ENCODE measurements at regions not wholly inside any gene's neighbourhood (a gene's known extent, or its start where the extent isn't known, plus 50 kb on each side); places are given as distances from the start of the nearest gene placed in this dataset.

- H3K27me3 Mint-ChIP-seq = no peaks in the 10 kb centered on the region
- peaks cover 0 to 5% (median 0%) of the 10 kb centered on the region in 4 donors for H3K4me1 Mint-ChIP-seq
Observed at GRCh38 chr18:28916456-28916855, 739.5 kb upstream of the CDH2 start.

DNA sequence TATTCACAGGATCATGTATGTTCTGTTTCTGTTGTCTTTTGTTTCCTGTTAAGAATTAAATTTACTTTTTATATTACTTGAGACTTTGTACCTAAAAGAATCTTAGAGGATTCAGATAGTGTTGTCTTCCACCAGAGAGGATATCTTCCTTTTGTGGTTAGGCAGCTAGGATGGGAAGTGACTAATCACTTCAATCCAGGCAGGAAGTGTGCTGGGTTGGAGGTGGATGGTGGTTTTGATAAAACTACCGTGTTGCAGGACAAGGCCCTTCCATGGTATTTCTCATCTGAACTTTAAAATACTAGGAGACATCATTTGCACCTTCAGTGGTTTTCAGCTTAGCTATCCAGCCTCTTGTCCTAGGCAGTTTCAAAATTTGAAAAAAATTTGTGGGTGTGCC lies 728.6 kb upstream of the CDH2 start:
- Histone ChIP-seq H3K36me3 (ENCODE audit: control insufficient read depth, insufficient read depth, low read length) (no peaks in the 10 kb centered on the region), H3K4me3 (ENCODE audit: low read depth, low read length) (no peak overlapping the region), H3K9me3 (ENCODE audit: control insufficient read depth in 2 of 2, low read length in 2 of 2) (peaks cover 11% of the 10 kb centered on the region in 2 experiments), H3K27me3 (ENCODE audit: control insufficient read depth, insufficient read depth, low read length) (no peaks in the 10 kb centered on the region), H3K4me1 (ENCODE audit: control insufficient read depth, insufficient read depth, low read length, poor library complexity, severe bottlenecking) (no peaks in the 10 kb centered on the region), H3K27ac (ENCODE audit: insufficient read depth, low read length, poor library complexity, severe bottlenecking) (no peak overlapping the region)
- no peaks in the 10 kb centered on the region for H3K36me3 Mint-ChIP-seq
- DNase-seq (no peak), ATAC-seq (ENCODE audit: low read depth in 2 of 2) (no peak)
- H3K27me3 Mint-ChIP-seq = no peaks in the 10 kb centered on the region
- no peak overlapping the region for H3K4me3 Mint-ChIP-seq
- H3K27ac Mint-ChIP-seq = no peak overlapping the region
- peaks cover 0 to 30% (median 3%) of the 10 kb centered on the region in 7 donors for H3K9me3 Mint-ChIP-seq
- H3K4me1 Mint-ChIP-seq = peaks cover 0 to 5% (median 0%) of the 10 kb centered on the region in 4 donors

More at GRCh38 chr18:28916456-28916855, 739.5 kb upstream of the CDH2 start:
- Histone ChIP-seq H3K4me1 (ENCODE audit: control insufficient read depth, insufficient read depth, low read length, poor library complexity, severe bottlenecking) (no peaks in the 10 kb centered on the region), H3K27ac (ENCODE audit: insufficient read depth, low read length, poor library complexity, severe bottlenecking) (no peak overlapping the region), H3K36me3 (ENCODE audit: control insufficient read depth, insufficient read depth, low read length) (no peaks in the 10 kb centered on the region), H3K27me3 (ENCODE audit: control insufficient read depth, insufficient read depth, low read length) (no peaks in the 10 kb centered on the region), H3K4me3 (ENCODE audit: low read depth, low read length) (no peak overlapping the region), H3K9me3 (ENCODE audit: control insufficient read depth in 2 of 2, low read length in 2 of 2) (peaks cover 11 to 28% of the 10 kb centered on the region in 2 experiments)
- no peak overlapping the region for H3K27ac Mint-ChIP-seq
- H3K36me3 Mint-ChIP-seq = no peaks in the 10 kb centered on the region
- peaks cover 3 to 24% (median 7%) of the 10 kb centered on the region in 7 donors for H3K9me3 Mint-ChIP-seq
- H3K4me3 Mint-ChIP-seq = no peak overlapping the region
- DNase-seq = no peak
- ATAC-seq (ENCODE audit: low read depth in 2 of 2) = no peak

DNA sequence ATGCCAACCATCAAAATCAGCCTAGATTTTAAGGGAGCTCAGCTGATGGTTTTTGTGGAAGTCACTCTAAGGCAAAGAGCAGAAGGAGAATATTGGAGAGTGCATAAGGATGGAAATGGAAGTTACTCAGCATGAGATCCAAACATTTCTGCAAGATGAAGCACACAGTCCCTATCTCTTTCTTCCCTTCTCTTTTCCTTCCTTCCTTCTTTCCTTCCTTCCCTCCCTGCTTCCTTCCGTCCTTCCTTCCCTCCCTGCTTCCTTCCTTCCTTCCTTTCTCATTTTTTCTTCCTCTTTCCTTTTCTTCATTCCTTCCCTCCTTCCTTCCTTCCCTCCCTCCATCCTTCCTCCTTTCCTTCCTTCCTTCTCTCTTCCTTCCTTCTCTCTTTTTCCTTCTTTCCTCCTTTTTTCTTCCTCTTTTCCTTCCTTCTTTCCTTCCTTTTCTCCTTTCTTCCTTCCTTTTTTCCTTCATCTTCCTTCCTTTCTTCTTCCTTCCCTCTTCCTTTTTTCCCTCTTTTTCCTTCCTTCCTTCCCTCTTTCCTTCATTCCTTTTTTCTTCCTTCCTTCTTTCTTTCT lies 727.9 kb upstream of the CDH2 start:
- peaks cover 0 to 32% (median 3%) of the 10 kb centered on the region in 7 donors for H3K9me3 Mint-ChIP-seq
- ATAC-seq (ENCODE audit: low read depth in 2 of 2) = no peak
- no peaks in the 10 kb centered on the region for H3K36me3 Mint-ChIP-seq
- H3K27me3 ChIP-seq (ENCODE audit: control insufficient read depth, insufficient read depth, low read length) = no peaks in the 10 kb centered on the region
- H3K36me3 ChIP-seq (ENCODE audit: control insufficient read depth, insufficient read depth, low read length) = no peaks in the 10 kb centered on the region
- H3K4me1 Mint-ChIP-seq = peaks cover 0 to 5% (median 0%) of the 10 kb centered on the region in 4 donors
- H3K27ac Mint-ChIP-seq = no peak overlapping the region
- no peak for DNase-seq
- H3K9me3 ChIP-seq (ENCODE audit: control insufficient read depth in 2 of 2, low read length in 2 of 2) = peaks cover 11% of the 10 kb centered on the region in 2 experiments
- no peak overlapping the region for H3K4me3 ChIP-seq (ENCODE audit: low read depth, low read length)
- no peak overlapping the region for H3K4me3 Mint-ChIP-seq
- no peaks in the 10 kb centered on the region for H3K4me1 ChIP-seq (ENCODE audit: control insufficient read depth, insufficient read depth, low read length, poor library complexity, severe bottlenecking)
- H3K27ac ChIP-seq (ENCODE audit: insufficient read depth, low read length, poor library complexity, severe bottlenecking) = no peak overlapping the region
- H3K27me3 Mint-ChIP-seq = no peaks in the 10 kb centered on the region

DNA sequence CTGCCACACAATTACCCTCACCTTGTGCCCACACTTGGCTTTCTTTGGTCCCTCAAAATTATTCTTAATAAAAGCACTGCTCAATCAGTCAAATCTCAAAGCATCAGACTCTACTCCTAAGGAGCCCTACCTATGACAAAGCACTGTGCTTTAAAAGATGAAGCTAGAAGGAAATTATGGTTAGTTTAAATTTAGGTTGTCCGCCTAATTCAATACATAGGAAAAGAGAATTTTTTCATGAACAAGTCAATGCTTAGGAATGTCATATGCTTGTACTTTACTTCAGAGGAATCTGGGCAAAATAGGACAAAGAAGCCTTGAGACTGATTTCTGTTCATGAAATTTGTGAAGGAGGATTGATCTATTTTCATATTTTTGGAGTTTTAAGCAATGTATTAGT lies 726.4 kb upstream of the CDH2 start:
- Histone ChIP-seq H3K27me3 (ENCODE audit: control insufficient read depth, insufficient read depth, low read length) (no peaks in the 10 kb centered on the region), H3K9me3 (ENCODE audit: control insufficient read depth in 2 of 2, low read length in 2 of 2) (peaks cover 7 to 11% of the 10 kb centered on the region in 2 experiments), H3K36me3 (ENCODE audit: control insufficient read depth, insufficient read depth, low read length) (no peaks in the 10 kb centered on the region), H3K4me1 (ENCODE audit: control insufficient read depth, insufficient read depth, low read length, poor library complexity, severe bottlenecking) (no peaks in the 10 kb centered on the region), H3K4me3 (ENCODE audit: low read depth, low read length) (no peak overlapping the region), H3K27ac (ENCODE audit: insufficient read depth, low read length, poor library complexity, severe bottlenecking) (no peak overlapping the region)
- Mint-ChIP-seq H3K4me1 (peaks cover 0 to 5% (median 0%) of the 10 kb centered on the region in 4 donors), H3K36me3 (no peaks in the 10 kb centered on the region), H3K27ac (no peak overlapping the region), H3K9me3 (peaks cover 0 to 32% (median 5%) of the 10 kb centered on the region in 7 donors), H3K27me3 (no peaks in the 10 kb centered on the region), H3K4me3 (no peak overlapping the region)
- ATAC-seq (ENCODE audit: low read depth in 2 of 2) (no peak), DNase-seq (no peak)

DNA sequence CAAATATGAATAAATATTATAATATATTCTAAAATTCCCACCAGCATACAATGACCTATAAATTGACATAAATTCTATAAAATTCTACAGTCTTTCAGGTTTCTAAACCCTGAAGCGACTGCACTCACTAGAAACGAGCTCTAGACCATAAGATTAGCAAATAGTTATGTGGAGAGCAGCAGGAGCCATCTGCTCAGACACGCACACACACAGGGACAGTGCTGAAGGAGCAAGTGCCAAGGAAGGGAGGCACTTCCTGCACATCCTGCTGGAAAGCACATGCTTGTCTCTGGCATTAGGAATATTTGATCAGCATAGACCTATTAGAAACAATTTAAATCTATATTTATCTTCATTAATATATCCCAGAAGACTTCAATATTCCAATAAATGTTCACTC lies 713.9 kb upstream of the CDH2 start:
- H3K9me3 ChIP-seq (ENCODE audit: control insufficient read depth in 2 of 2, low read length in 2 of 2) = peaks cover 3 to 4% of the 10 kb centered on the region in 2 experiments
- Mint-ChIP-seq H3K4me1 (no peaks in the 10 kb centered on the region), H3K27me3 (no peaks in the 10 kb centered on the region), H3K4me3 (no peak overlapping the region), H3K36me3 (no peaks in the 10 kb centered on the region), H3K27ac (no peak overlapping the region), H3K9me3 (peaks cover 0 to 25% (median 3%) of the 10 kb centered on the region in 7 donors)
- no peaks in the 10 kb centered on the region for H3K36me3 ChIP-seq (ENCODE audit: control insufficient read depth, insufficient read depth, low read length)
- H3K27me3 ChIP-seq (ENCODE audit: control insufficient read depth, insufficient read depth, low read length) = no peaks in the 10 kb centered on the region
- no peak for DNase-seq
- ATAC-seq (ENCODE audit: low read depth in 2 of 2) = no peak
- no peaks in the 10 kb centered on the region for H3K4me1 ChIP-seq (ENCODE audit: control insufficient read depth, insufficient read depth, low read length, poor library complexity, severe bottlenecking)
- H3K27ac ChIP-seq (ENCODE audit: insufficient read depth, low read length, poor library complexity, severe bottlenecking) = no peak overlapping the region
- H3K4me3 ChIP-seq (ENCODE audit: low read depth, low read length) = no peak overlapping the region

DNA sequence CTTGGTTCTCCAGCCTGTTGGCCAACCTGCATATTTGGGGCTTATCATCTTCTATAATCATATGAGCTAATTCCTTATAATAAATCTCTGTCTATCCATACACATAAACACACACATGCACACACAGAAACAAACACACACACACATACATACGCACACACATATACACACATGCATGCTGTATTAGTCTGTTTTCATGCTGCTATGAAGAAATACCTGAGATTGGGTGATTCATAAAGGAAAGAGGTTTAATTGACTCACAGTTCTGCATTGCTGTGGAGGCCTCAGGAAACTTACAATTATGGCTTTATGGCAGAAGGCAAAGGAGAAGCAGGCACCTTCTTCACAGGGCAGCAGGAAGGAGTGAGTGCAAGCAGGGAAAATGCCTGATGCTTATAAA lies 707.4 kb upstream of the CDH2 start:
- peaks cover 0 to 4% of the 10 kb centered on the region in 2 experiments for H3K9me3 ChIP-seq (ENCODE audit: control insufficient read depth in 2 of 2, low read length in 2 of 2)
- Mint-ChIP-seq H3K4me1 (no peaks in the 10 kb centered on the region), H3K36me3 (no peaks in the 10 kb centered on the region), H3K27ac (no peak overlapping the region), H3K9me3 (peaks cover 0 to 30% (median 7%) of the 10 kb centered on the region in 7 donors), H3K27me3 (no peaks in the 10 kb centered on the region), H3K4me3 (no peak overlapping the region)
- H3K36me3 ChIP-seq (ENCODE audit: control insufficient read depth, insufficient read depth, low read length) = no peaks in the 10 kb centered on the region
- H3K27ac ChIP-seq (ENCODE audit: insufficient read depth, low read length, poor library complexity, severe bottlenecking) = no peak overlapping the region
- ATAC-seq (ENCODE audit: low read depth in 2 of 2) = no peak
- H3K4me3 ChIP-seq (ENCODE audit: low read depth, low read length) = no peak overlapping the region
- H3K27me3 ChIP-seq (ENCODE audit: control insufficient read depth, insufficient read depth, low read length) = no peaks in the 10 kb centered on the region
- DNase-seq = no peak
- no peaks in the 10 kb centered on the region for H3K4me1 ChIP-seq (ENCODE audit: control insufficient read depth, insufficient read depth, low read length, poor library complexity, severe bottlenecking)

GRCh38 chr18:28880856-28881255 lies 703.9 kb upstream of the CDH2 start:
- Mint-ChIP-seq H3K4me3 (no peak overlapping the region), H3K4me1 (no peaks in the 10 kb centered on the region)
- no peak for ATAC-seq (ENCODE audit: low read depth in 2 of 2)

GRCh38 chr18:28875059-28875458 lies 698.1 kb upstream of the CDH2 start:
- Histone ChIP-seq H3K27me3 (ENCODE audit: control insufficient read depth, insufficient read depth, low read length) (no peaks in the 10 kb centered on the region), H3K4me3 (ENCODE audit: low read depth, low read length) (no peak overlapping the region), H3K27ac (ENCODE audit: insufficient read depth, low read length, poor library complexity, severe bottlenecking) (no peak overlapping the region), H3K9me3 (ENCODE audit: control insufficient read depth in 2 of 2, low read length in 2 of 2) (peaks cover 0 to 7% of the 10 kb centered on the region in 2 experiments), H3K4me1 (ENCODE audit: control insufficient read depth, insufficient read depth, low read length, poor library complexity, severe bottlenecking) (no peaks in the 10 kb centered on the region), H3K36me3 (ENCODE audit: control insufficient read depth, insufficient read depth, low read length) (no peaks in the 10 kb centered on the region)
- ATAC-seq (ENCODE audit: low read depth in 2 of 2) (no peak), DNase-seq (no peak)
- Mint-ChIP-seq H3K36me3 (no peaks in the 10 kb centered on the region), H3K27me3 (no peaks in the 10 kb centered on the region), H3K27ac (no peak overlapping the region), H3K4me3 (no peak overlapping the region), H3K9me3 (peaks cover 5 to 34% (median 11%) of the 10 kb centered on the region in 7 donors), H3K4me1 (no peaks in the 10 kb centered on the region)

More at GRCh38 chr18:28880856-28881255, 703.9 kb upstream of the CDH2 start:
- H3K9me3 ChIP-seq (ENCODE audit: control insufficient read depth in 2 of 2, low read length in 2 of 2) = peaks cover 0 to 7% of the 10 kb centered on the region in 2 experiments
- no peaks in the 10 kb centered on the region for H3K36me3 Mint-ChIP-seq
- no peaks in the 10 kb centered on the region for H3K4me1 ChIP-seq (ENCODE audit: control insufficient read depth, insufficient read depth, low read length, poor library complexity, severe bottlenecking)
- no peaks in the 10 kb centered on the region for H3K27me3 ChIP-seq (ENCODE audit: control insufficient read depth, insufficient read depth, low read length)
- DNase-seq = no peak
- H3K27ac ChIP-seq (ENCODE audit: insufficient read depth, low read length, poor library complexity, severe bottlenecking) = no peak overlapping the region
- no peaks in the 10 kb centered on the region for H3K27me3 Mint-ChIP-seq
- no peak overlapping the region for H3K27ac Mint-ChIP-seq
- no peaks in the 10 kb centered on the region for H3K36me3 ChIP-seq (ENCODE audit: control insufficient read depth, insufficient read depth, low read length)
- no peak overlapping the region for H3K4me3 ChIP-seq (ENCODE audit: low read depth, low read length)
- peaks cover 0 to 26% (median 6%) of the 10 kb centered on the region in 7 donors for H3K9me3 Mint-ChIP-seq

Data from CD4-positive, CD25-positive, alpha-beta regulatory T cell (primary cell).